ENCODE measurements at regions not wholly inside any gene's neighbourhood (a gene's known extent, or its start where the extent isn't known, plus 50 kb on each side); places are given as distances from the start of the nearest gene placed in this dataset.

GRCh38 chr13:74005320-74006157 is 128.7 kb downstream of the KLF12 start:
- Histone ChIP-seq H3K27me3 (ENCODE audit: control insufficient read depth, insufficient read depth, low read length, poor library complexity, severe bottlenecking) (no peaks in the 10 kb centered on the region), H3K27ac (ENCODE audit: insufficient read depth, low read depth, low read length, poor library complexity, severe bottlenecking) (no peak overlapping the region), H3K36me3 (ENCODE audit: control insufficient read depth, insufficient read depth, low read length) (no peaks in the 10 kb centered on the region), H3K4me3 (ENCODE audit: insufficient read depth, low read depth, low read length) (no peak overlapping the region), H3K4me1 (ENCODE audit: control insufficient read depth, insufficient read depth, low read length) (no peaks in the 10 kb centered on the region), H3K9me3 (ENCODE audit: control insufficient read depth, low read length) (no peaks in the 10 kb centered on the region)
- WGBS, 2 experiments = 89 to 94% methylated on average over 4 to 6 of the region's 6 CpGs

DNA sequence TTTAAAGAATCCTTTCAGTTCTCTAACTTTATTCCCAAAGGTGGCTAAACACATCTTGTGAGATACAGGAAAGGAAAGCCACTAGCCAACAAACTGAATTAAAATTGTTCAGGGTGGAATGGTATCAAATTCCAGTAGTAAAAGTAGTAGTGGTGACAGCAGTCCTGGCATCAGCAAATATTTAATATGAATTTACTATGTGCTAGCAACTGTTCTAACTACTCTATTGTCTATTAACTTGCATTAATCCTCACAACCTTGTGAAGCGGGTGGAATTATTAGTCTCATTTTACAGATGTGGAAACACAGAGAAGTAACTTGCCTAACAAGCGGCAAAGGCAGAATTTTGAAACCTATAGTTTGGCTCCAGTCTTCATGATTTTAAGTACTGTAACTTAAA is 130.1 kb downstream of the KLF12 start:
- WGBS, 2 experiments = 100% methylated on average over 2 of the region's 2 CpGs

GRCh38 chr13:74003374-74003773 is 130.8 kb downstream of the KLF12 start:
- H3K9me3 ChIP-seq (ENCODE audit: control insufficient read depth, low read length) = no peaks in the 10 kb centered on the region
- no peak overlapping the region for H3K4me3 ChIP-seq (ENCODE audit: insufficient read depth, low read depth, low read length)
- no peak overlapping the region for H3K27ac ChIP-seq (ENCODE audit: insufficient read depth, low read depth, low read length, poor library complexity, severe bottlenecking)
- no peaks in the 10 kb centered on the region for H3K4me1 ChIP-seq (ENCODE audit: control insufficient read depth, insufficient read depth, low read length)
- H3K27me3 ChIP-seq (ENCODE audit: control insufficient read depth, insufficient read depth, low read length, poor library complexity, severe bottlenecking) = no peaks in the 10 kb centered on the region
- H3K36me3 ChIP-seq (ENCODE audit: control insufficient read depth, insufficient read depth, low read length) = no peaks in the 10 kb centered on the region
- WGBS, 2 experiments = 78 to 80% methylated on average over 1 of the region's 1 CpG

More for the DNA sequence above, 130.1 kb downstream of the KLF12 start:
- Histone ChIP-seq H3K36me3 (ENCODE audit: control insufficient read depth, insufficient read depth, low read length) (no peaks in the 10 kb centered on the region), H3K9me3 (ENCODE audit: control insufficient read depth, low read length) (no peaks in the 10 kb centered on the region), H3K4me1 (ENCODE audit: control insufficient read depth, insufficient read depth, low read length) (no peaks in the 10 kb centered on the region), H3K4me3 (ENCODE audit: insufficient read depth, low read depth, low read length) (no peak overlapping the region), H3K27ac (ENCODE audit: insufficient read depth, low read depth, low read length, poor library complexity, severe bottlenecking) (no peak overlapping the region), H3K27me3 (ENCODE audit: control insufficient read depth, insufficient read depth, low read length, poor library complexity, severe bottlenecking) (no peaks in the 10 kb centered on the region)

DNA sequence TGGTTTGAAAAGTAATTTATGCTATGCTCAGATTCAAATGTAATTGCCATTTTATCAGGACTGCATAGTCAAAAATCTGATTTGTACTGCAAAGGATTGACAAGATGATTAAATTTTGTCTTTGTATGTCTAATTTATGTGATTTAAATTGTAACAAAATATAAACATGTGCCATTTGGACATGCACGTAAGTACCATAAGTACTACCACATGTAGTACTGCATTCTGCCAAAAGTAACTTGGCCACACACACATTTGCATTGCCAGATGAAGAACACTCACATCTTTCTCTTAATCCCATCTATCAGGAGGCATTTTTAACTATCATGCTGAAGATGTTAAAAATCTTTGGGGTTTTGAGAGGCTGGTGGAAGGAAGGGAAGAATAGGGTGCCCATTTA is 133.3 kb downstream of the KLF12 start:
- no peaks in the 10 kb centered on the region for H3K36me3 ChIP-seq (ENCODE audit: control insufficient read depth, insufficient read depth, low read length)
- no peaks in the 10 kb centered on the region for H3K4me1 ChIP-seq (ENCODE audit: control insufficient read depth, insufficient read depth, low read length)
- no peak overlapping the region for H3K27ac ChIP-seq (ENCODE audit: insufficient read depth, low read depth, low read length, poor library complexity, severe bottlenecking)
- H3K4me3 ChIP-seq (ENCODE audit: insufficient read depth, low read depth, low read length) = no peak overlapping the region
- H3K27me3 ChIP-seq (ENCODE audit: control insufficient read depth, insufficient read depth, low read length, poor library complexity, severe bottlenecking) = no peaks in the 10 kb centered on the region
- 85 to 95% methylated on average over 1 of the region's 1 CpG for WGBS, 2 experiments
- no peaks in the 10 kb centered on the region for H3K9me3 ChIP-seq (ENCODE audit: control insufficient read depth, low read length)

GRCh38 chr13:73998631-73999030 is 135.6 kb downstream of the KLF12 start:
- H3K27ac ChIP-seq (ENCODE audit: insufficient read depth, low read depth, low read length, poor library complexity, severe bottlenecking) = no peak overlapping the region
- WGBS, 2 experiments = 78 to 97% methylated on average over 2 of the region's 2 CpGs
- H3K36me3 ChIP-seq (ENCODE audit: control insufficient read depth, insufficient read depth, low read length) = no peaks in the 10 kb centered on the region
- no peak overlapping the region for H3K4me3 ChIP-seq (ENCODE audit: insufficient read depth, low read depth, low read length)
- H3K27me3 ChIP-seq (ENCODE audit: control insufficient read depth, insufficient read depth, low read length, poor library complexity, severe bottlenecking) = no peaks in the 10 kb centered on the region
- no peaks in the 10 kb centered on the region for H3K9me3 ChIP-seq (ENCODE audit: control insufficient read depth, low read length)
- no peaks in the 10 kb centered on the region for H3K4me1 ChIP-seq (ENCODE audit: control insufficient read depth, insufficient read depth, low read length)

GRCh38 chr13:73997964-73998363 is 136.2 kb downstream of the KLF12 start:
- no peak overlapping the region for H3K27ac ChIP-seq (ENCODE audit: insufficient read depth, low read depth, low read length, poor library complexity, severe bottlenecking)
- H3K4me1 ChIP-seq (ENCODE audit: control insufficient read depth, insufficient read depth, low read length) = no peaks in the 10 kb centered on the region
- no peaks in the 10 kb centered on the region for H3K9me3 ChIP-seq (ENCODE audit: control insufficient read depth, low read length)
- no peaks in the 10 kb centered on the region for H3K36me3 ChIP-seq (ENCODE audit: control insufficient read depth, insufficient read depth, low read length)
- no peak overlapping the region for H3K4me3 ChIP-seq (ENCODE audit: insufficient read depth, low read depth, low read length)
- H3K27me3 ChIP-seq (ENCODE audit: control insufficient read depth, insufficient read depth, low read length, poor library complexity, severe bottlenecking) = no peaks in the 10 kb centered on the region

- Histone ChIP-seq H3K4me3 (ENCODE audit: insufficient read depth, low read depth, low read length) (no peak overlapping the region), H3K27me3 (ENCODE audit: control insufficient read depth, insufficient read depth, low read length, poor library complexity, severe bottlenecking) (no peaks in the 10 kb centered on the region), H3K36me3 (ENCODE audit: control insufficient read depth, insufficient read depth, low read length) (no peaks in the 10 kb centered on the region), H3K27ac (ENCODE audit: insufficient read depth, low read depth, low read length, poor library complexity, severe bottlenecking) (no peak overlapping the region), H3K9me3 (ENCODE audit: control insufficient read depth, low read length) (no peaks in the 10 kb centered on the region), H3K4me1 (ENCODE audit: control insufficient read depth, insufficient read depth, low read length) (no peaks in the 10 kb centered on the region)
- WGBS, 2 experiments = 88 to 93% methylated on average over 3 to 4 of the region's 4 CpGs
These were observed 137.6 kb downstream of the KLF12 start for GRCh38 chr13:73996569-73996968.

DNA sequence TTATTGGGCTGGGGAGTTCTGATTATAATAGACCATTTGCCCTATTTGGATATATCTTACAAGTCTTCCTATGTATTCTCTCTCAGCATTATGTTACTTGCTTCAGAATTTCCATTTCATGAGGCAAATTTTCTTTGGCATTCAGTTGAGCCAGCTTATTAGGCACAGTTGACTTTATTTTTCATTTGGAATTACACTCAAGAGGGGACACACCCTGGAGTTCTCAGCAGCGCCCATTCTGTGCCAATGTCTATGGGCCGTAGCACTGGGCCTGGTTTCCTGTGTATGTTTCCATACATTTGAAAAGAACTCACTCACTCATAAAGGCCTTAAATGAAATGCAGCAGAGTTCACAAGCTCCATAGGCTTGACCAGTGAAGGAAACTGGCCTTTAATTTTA is 138.5 kb downstream of the KLF12 start:
- 89 to 96% methylated on average over 2 of the region's 2 CpGs for WGBS, 2 experiments
- Histone ChIP-seq H3K27ac (ENCODE audit: insufficient read depth, low read depth, low read length, poor library complexity, severe bottlenecking) (no peak overlapping the region), H3K4me3 (ENCODE audit: insufficient read depth, low read depth, low read length) (no peak overlapping the region), H3K4me1 (ENCODE audit: control insufficient read depth, insufficient read depth, low read length) (no peaks in the 10 kb centered on the region), H3K9me3 (ENCODE audit: control insufficient read depth, low read length) (no peaks in the 10 kb centered on the region), H3K36me3 (ENCODE audit: control insufficient read depth, insufficient read depth, low read length) (no peaks in the 10 kb centered on the region), H3K27me3 (ENCODE audit: control insufficient read depth, insufficient read depth, low read length, poor library complexity, severe bottlenecking) (no peaks in the 10 kb centered on the region)

DNA sequence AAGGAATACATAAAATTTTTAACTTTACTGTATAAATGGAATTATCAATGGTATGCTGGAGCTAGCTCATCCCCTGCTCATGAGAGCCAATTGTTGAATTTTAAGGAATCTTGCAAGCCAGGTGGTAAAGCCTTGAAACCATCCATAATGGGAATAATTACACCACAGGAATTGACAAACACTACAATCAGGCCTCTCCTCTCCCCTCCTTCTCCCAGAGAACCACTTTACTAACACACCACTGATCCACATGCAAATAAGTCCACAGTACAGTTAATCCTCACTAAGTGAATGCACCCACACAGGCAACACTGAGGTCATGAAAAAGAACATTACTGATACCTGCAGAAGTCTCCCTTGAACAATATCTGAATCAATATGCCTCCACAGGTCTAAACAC is 140.5 kb downstream of the KLF12 start:
- Histone ChIP-seq H3K36me3 (ENCODE audit: control insufficient read depth, insufficient read depth, low read length) (no peaks in the 10 kb centered on the region), H3K4me3 (ENCODE audit: insufficient read depth, low read depth, low read length) (no peak overlapping the region), H3K4me1 (ENCODE audit: control insufficient read depth, insufficient read depth, low read length) (no peaks in the 10 kb centered on the region), H3K9me3 (ENCODE audit: control insufficient read depth, low read length) (no peaks in the 10 kb centered on the region), H3K27me3 (ENCODE audit: control insufficient read depth, insufficient read depth, low read length, poor library complexity, severe bottlenecking) (no peaks in the 10 kb centered on the region), H3K27ac (ENCODE audit: insufficient read depth, low read depth, low read length, poor library complexity, severe bottlenecking) (no peak overlapping the region)

DNA sequence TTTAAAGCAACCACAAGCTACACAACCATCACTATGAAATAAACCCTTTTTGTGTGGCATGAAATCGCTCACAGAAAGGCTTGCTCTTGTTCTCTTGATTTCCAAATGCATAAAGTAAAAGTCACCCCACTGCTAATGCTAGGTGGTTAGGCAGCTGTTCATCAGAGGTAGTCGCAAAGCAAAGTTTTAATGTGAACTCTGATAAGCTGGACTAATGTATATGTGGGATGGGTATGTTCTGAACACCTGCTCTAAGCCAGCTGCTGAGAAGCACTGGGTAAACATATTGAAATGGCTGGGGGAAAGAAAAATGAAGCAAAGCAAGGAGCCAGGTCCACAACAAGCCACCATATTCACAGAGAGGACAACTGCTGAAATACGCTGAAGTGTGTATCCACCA is 142.3 kb downstream of the KLF12 start:
- WGBS, 2 experiments = 97 to 98% methylated on average over 3 of the region's 3 CpGs
- H3K4me1 ChIP-seq (ENCODE audit: control insufficient read depth, insufficient read depth, low read length) = no peaks in the 10 kb centered on the region
- no peak overlapping the region for H3K27ac ChIP-seq (ENCODE audit: insufficient read depth, low read depth, low read length, poor library complexity, severe bottlenecking)
- no peaks in the 10 kb centered on the region for H3K9me3 ChIP-seq (ENCODE audit: control insufficient read depth, low read length)
- H3K4me3 ChIP-seq (ENCODE audit: insufficient read depth, low read depth, low read length) = no peak overlapping the region
- H3K36me3 ChIP-seq (ENCODE audit: control insufficient read depth, insufficient read depth, low read length) = no peaks in the 10 kb centered on the region
- no peaks in the 10 kb centered on the region for H3K27me3 ChIP-seq (ENCODE audit: control insufficient read depth, insufficient read depth, low read length, poor library complexity, severe bottlenecking)

- H3K9me3 ChIP-seq (ENCODE audit: control insufficient read depth, low read length) = no peaks in the 10 kb centered on the region
- H3K4me3 ChIP-seq (ENCODE audit: insufficient read depth, low read depth, low read length) = no peak overlapping the region
- 95 to 100% methylated on average over 1 of the region's 1 CpG for WGBS, 2 experiments
- no peaks in the 10 kb centered on the region for H3K27me3 ChIP-seq (ENCODE audit: control insufficient read depth, insufficient read depth, low read length, poor library complexity, severe bottlenecking)
- no peaks in the 10 kb centered on the region for H3K36me3 ChIP-seq (ENCODE audit: control insufficient read depth, insufficient read depth, low read length)
- no peaks in the 10 kb centered on the region for H3K4me1 ChIP-seq (ENCODE audit: control insufficient read depth, insufficient read depth, low read length)
- H3K27ac ChIP-seq (ENCODE audit: insufficient read depth, low read depth, low read length, poor library complexity, severe bottlenecking) = no peak overlapping the region
These were observed 142.8 kb downstream of the KLF12 start for GRCh38 chr13:73991384-73991783.

Measured in ectodermal cell (in vitro differentiated cells).